HG03558 (cell line): ENCODE measurements at regions not wholly inside any gene's neighbourhood (a gene's known extent, or its start where the extent isn't known, plus 50 kb on each side); places are given as distances from the start of the nearest gene placed in this dataset.
"Not testable (repeated sequence)": the region's sequence is repeated elsewhere in the genome, so short reads cannot be mapped to it uniquely, and the experiment has no call there.

Source experiments
- ATAC-seq: cut with Tn5 transposase; IDR thresholded peaks from one replicate; pipeline ENCODE4 v1.9.1; 2021; ENCODE audit warnings: moderate number of reproducible peaks; ENCODE audit not compliant: unreplicated experiment; ENCODE audit errors: extremely low read depth

DNA sequence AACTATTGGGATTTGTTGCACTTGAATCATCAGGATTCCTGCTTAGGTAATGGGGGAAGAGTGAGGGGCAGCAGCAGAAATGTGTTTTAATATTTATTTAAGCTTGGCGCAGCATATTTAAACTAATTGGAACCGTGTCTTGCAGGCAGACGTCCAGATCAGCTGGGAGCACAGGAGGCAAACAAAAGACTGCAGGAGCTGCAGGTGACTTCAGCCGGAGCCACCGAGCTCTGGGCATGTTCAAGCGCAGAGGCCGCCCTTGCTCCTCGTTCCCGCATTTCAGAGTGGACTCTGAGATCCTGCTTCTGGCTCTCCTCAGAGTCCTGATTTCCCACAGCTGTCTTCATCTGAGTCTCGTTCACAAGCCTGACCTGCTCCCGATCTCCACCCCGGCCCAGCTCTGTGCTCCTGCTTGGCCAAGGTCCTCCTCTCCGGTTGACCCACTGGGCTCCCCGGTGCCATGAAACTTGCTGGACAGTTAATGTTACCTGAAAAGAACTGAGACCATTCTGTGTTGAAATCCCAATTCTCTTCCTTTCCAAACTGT is 475.5 kb downstream of the SOX11 start:
- no peak for ATAC-seq

DNA sequence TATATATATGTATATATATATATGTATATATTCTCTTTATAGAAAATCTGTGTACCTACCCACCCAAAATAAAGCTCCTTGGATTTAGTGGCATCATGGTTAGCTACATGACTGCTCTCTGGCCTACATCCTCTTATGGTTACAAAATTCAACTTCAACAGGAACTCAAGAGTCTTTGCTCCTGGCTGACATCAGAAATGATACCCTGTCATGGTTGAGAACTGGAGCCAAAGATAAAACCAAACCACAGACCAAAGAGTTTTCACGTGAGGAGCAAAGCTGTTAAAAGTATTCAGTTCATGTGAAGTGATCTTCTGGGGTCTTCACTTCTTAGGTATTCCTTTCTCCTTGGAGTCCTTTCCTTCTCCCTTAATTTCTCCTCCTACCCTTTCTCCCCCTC is 476.3 kb downstream of the SOX11 start:
- no peak for ATAC-seq

DNA sequence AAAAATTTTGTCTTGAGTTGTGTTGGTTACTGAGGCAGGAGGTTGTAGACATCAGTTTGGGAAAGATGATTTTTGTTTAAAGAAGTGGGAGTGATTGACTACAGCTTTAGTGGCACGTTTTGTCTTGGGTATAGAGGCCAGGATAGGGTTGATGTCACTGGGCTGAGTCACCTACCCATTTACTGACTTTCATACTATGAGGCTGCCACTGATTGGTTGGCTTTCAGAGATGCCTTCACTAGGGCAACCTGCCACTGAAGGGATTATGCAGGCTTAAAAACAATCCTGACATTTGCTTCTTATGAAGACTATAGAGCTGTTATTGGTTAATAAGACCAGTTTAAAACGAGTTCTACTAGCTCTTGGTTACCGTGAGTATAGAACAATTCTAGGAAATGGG is 479.1 kb downstream of the SOX11 start:
- no peak for ATAC-seq

DNA sequence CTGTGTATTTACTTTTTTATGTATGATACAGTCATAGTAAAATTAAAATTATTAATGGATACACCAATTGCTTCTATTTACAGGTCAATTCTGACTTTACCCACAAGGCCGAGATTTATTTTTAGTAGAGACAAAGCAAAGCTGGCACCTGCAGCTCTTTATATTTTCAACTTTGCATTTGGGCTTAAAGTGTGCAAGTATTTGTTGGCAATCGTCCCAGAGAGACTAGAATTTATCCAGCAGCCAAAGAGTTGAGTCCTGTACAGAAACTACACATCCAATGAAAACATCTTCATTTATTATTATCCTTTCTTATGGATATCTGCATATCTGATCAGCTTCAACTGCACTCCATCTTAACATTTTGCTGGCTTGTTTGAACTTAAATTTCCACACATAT is 485.6 kb downstream of the SOX11 start:
- no peak for ATAC-seq

DNA sequence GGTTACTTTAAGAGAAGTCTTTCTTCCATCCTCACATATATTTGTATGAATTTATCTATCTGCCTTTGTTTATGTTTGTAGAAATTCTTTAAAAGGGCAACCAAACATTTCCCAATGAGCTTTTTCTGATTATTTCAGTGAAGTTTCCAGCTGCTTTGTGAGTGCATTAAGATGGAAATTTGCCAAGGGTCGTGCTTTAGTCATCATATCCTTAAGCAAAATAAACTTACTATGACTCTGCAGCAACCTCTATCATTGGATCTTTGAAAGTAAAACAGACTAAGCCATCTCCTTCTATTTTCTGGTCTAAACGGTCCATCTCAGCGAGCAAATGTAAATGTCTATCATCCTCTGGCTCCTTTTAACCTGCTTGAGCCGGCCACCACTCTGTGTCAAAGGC is 489.3 kb downstream of the SOX11 start:
- no peak for ATAC-seq

DNA sequence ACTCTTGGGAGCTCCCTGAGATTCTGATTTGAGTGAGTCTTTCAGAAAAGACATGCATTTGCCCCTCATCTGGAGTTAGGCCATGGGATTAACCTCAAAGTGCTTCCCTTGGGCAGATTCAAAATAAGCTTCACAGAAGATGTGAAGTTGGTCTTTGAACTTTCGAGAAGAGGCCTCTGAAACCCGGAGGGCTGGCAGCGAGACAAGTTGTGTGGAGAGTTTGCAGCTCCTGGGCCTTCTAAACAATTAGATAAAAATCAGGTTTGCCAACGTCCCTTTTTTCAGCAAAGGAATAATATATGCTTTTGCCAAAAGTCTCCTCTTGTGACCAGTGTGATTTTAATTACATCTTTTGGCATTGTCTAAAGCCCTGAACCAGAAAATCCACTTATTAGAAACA is 489.7 kb downstream of the SOX11 start:
- no peak for ATAC-seq

DNA sequence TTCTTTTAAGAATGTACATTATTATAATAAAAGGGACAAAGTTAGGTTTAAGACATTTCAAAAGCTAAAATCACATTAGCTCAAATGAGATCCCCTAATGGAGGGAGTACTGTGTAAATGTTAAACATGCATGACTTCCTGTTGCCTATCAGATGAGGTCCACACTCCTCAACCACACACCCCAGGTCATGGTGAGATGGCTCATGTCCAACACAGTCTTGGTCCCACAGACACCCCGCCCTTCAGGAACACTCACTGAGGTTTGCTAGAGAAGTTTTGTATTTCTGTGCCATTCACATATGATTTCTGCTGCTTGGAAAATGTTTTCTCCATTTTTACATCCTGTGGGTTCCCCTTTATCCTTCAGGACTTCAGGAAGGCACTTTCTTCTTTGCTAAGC is 491.0 kb downstream of the SOX11 start:
- ATAC-seq: no peak

DNA sequence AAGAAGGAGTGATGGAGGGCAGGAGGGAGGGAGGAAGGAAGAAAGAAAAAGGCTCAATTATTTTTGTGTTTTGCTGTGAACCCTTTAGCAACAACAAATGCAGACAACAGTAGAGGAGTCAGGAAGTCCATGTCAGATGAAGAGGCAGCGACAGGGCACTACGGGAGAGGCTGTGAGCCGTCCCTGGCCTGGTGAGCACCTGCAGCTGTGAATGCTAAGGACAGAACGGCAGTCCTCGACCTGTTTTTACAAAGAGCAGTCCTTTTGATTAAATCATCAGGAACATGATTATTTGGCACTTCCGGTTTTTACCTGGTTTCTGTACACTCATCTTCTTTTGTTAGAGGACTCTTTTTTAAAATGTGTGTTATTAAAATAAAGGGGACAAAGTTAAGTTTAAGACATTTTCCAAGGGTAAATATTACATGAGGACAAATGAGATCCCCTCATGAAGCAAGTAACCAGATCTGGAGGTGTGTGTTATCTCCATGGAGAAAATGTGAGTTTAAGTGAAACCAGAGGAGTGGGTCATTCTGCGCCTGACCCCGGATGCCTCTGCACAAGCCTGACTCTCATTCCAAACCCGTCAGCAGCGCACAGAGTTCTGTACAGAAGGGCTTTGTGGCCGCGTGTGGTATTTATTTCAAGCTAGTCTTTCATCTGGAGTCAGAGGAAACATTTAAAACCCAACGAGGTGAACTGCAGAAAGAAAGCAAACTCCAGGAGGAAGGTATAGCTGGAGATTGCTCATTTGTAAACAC is 492.5 kb downstream of the SOX11 start:
- ATAC-seq: no peak

DNA sequence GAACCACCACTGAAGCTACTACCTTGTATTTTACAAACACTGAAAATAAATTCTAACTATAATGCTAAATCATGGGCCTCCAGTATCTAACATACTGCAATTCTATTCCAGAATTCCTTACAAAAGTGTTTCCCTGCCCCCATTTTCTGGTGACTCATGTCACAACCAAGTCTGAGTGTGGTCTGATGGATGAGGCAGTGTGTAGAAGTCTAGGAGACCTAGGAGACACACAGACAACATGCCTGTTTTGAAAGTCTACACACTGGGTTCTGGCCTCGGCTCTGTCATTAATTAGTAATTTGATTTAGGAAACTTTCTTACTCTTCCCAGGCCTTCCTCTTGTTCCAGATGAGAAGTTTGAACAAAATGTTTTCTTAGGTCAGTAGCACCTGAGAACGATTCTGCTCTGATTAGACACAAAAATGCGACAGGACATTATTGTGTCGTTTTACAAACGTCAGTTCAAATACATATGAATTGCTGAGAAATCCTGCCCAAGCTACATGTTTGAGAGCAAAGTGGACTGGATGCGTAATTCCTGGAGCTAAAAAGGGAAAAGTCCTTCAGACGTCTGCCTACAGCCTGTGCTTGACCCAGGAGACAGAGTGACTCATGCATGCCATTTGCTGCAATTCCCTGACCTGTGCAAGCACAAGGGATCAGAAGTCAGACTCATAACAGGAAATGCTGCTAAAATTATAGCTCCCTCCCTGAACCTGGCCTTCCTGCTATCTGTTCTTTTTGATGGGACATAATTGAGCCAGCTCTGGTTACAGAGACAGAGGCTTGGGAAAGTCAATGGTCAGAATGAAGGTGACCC is 494.4 kb downstream of the SOX11 start:
- no peak for ATAC-seq

DNA sequence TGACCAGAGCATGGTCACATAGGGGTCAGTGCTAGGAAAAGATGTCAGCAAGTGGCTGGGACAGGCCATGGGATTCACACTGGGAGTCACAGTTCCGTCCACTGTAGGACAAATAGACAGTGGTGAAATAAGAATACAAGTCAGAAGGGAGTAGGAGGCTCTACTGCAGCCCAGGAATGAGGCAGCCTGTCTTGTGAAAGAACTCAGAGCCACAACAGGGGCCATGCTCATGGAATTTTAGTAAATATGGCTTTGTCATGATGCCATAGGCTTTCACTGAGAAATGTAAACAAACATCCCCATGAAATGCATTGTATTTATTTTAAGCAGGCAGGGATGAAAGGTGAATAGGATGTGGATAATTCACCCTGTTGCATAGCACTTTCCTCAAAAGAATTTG is 504.3 kb downstream of the SOX11 start:
- ATAC-seq: no peak

DNA sequence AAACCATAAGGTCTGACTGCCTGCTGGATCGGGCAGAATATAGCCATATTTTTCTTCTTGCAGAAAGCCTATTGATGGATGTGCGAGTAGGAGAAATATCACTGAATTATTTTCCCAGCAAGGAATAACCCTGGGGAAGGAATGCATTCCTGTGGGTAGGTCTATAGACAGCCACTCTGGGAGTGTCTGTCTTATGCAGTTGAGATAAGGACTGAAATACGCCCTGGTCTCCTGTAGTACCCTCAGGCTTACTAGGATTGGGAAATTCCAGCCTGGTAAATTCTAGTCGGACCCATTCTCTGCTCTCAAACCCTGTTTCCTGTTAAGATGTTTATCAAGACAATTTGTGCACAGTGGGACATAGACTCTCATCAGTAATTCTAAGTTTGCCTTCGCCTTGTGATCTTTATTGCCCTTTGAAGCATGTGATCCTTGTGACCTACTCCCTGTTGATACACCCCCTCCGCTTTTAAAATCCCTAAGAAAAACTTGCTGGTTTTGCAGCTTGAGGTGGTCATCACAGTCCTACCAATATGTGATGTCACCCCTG is 506.3 kb downstream of the SOX11 start:
- not testable (repeated sequence) for ATAC-seq

DNA sequence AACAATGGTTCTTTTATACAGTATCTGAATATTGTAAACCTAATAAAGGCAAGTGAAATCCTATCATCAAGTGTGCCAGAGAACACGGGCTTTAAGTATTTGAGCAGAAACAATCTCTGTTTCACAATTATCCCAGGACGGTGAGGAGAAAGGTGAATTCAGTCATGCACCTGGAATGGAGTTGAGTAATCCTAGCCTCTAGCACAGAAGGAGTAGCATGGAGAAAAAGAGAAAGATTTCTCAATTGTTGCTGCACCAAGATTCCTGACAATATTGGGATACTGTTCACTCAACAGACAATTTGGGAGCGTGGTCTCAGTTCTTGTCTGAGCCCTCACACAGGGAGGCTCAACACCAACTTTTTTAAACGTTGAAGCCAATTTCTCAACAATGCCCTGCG is 510.6 kb downstream of the SOX11 start:
- no peak for ATAC-seq

DNA sequence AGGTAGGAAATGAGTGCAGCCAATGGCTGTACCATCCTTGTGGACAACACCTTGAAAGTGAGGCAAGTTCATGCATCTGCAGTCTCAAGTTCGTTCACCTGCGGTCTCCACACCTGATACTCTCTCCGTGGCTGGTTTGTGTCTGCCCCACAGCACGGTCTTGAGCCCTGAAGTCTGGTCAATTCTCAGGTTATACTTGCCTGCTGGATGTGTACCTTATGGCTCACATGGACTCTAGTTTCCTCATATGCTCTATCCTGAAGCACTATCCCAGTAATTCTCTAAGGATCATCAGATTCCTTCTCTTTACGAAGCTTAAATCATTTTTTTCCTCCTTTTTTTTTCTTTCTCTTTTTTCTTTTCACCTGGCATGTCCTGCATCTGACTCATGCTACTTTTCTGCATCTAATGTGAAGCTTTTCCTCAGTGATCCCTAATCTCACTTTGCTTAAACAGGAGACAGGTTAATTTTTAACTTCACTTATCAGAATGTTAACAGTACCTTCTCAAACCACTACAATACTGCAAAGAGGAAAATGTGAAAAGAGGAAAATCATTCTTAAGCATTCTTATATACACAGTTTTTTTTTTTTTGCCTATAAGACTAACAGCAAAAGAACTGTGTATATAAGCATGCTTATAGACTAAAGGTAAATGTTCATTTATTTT is 511.2 kb downstream of the SOX11 start:
- ATAC-seq: no peak

DNA sequence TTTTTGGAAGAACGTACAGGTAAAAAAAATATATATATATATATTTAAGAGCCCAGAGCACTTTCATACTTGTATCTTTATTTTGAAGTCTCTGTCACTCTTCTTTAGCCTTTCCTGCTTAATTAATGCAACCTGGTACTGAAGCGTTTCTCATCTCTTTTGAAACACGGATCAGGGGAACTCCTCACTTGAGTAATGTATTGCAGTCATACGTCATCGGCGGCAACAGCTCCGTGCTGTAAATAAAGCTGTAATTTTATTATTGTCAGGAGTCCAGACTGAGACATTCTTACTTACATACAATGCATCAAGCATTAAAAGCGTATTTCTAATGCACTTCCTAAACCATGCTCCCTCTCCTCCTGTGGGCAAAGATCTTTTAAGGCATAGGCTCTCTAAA is 514.7 kb downstream of the SOX11 start:
- ATAC-seq: no peak

DNA sequence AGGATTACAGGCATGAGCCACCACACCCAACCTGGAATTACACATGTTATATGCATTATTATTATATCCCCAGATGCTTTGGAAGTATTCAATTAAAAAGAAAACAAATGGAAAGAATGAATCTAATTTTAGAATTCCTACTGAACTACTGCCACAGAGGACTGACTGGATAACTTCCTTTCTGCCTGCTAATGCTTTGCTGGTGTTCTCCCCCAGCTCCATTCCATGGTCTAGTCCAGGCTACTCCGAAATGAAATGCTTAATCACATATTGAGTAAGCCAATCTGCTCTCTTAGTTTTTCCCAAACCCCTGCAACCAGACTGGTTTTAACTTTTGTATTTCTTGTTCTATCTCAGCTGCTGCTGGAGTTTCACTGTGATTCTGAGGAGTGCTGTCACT is 519.1 kb downstream of the SOX11 start:
- no peak for ATAC-seq

DNA sequence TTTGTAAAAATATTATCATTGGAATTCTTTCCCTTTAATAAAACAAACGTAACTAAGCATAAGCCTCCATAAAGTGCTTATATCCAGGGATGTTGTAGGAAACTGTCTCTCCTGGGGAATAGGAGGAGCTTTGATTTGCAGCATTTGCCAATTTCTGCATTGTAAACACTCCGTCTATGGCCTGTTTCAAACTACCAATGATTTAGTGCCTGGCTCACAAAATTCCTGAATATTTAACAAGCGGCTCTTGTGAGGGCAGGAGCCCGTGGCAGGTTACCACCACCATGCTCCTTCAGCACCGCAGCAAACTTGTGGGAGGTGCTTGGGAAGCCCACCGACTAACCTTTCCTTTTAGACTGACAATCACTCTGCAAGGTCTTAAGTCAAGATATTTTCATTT is 520.3 kb downstream of the SOX11 start:
- ATAC-seq: no peak

DNA sequence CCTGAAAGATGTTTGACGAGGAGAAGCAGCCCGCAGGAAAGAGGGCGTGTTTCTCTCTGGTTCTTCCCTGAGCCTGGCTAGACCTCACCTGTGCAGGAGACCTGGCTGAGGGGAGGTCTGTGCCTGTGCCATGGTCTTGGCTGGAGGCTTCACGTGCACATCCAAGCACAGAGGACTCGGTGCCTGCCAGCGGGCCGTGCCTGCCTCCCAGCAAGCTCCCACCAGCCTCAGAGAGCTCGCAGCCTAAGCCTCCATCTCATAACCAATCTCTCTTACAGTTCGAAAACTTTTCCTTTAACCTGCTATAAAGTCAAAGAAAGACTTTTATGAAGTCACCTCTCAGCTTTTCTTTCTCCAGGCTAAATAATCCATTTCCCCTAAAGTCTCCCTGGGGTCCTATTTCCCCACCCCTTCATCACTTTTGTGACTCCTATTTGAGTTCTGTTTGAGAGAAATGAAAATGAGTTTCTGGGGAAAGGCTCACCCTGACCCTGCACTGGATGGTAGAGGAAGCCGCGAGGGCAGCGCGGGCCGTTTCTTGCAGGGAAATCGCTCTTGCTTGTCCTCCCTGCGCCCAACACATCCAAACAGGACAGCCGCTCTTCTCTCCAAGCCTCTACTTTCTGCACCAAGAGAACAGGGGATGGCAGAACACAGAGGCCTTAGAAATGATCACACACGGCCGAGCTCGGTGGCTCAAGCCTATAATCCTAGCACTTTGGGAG is 521.0 kb downstream of the SOX11 start:
- no peak for ATAC-seq

DNA sequence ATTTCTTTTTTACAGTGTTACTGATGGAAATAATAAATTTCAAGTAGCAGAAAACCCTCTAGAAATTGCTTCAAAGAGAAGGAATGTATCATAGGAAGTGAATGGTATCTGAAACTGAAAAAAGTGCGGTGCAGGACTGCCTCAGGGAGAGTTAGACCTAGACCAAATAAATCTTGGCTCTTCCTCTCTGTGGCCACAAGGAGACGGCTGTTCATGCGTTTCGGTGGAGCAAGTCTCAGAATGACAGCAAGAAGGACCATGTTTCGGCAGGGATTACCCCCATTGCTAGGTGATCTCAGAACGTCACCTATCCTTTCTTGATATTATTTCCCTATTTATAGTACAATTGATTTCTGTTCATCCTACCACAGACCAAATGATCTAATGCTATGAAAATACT is 522.3 kb downstream of the SOX11 start:
- no peak for ATAC-seq

DNA sequence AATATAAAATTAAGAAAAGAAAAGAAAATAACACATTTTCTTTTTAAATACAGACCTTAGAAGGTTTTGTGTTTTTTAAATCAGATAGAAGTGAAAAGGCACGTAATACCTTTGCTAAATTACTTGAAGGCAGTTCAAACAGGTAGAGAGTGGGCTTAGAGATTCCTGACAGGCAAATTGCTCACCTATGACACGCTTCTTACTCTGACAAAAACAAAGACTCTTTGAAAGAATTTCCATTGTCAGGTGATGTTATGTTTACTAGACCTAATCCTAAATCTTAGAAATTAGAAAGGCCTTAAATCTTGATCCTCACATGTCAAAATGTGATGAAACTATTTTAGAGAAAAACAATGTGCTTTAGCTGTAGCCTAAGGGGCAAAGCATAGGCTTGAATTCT is 522.9 kb downstream of the SOX11 start:
- no peak for ATAC-seq

DNA sequence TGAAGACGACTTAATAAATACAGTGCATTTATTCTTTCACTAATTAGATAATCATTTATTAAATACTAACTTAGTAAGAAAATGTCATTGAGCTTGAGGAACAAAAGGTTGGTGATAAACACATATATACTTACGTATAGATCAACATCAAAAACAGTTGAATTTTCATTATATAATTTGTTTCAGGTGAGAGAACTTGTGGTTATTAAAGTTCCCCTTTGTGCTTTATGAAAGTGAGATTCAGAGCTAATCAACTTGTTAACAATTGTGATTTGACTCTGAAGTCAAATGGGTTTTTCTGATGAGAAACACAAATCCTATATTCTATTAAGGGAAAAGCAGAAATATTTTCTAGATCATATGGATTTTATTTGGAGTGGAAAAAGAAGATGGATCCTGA is 524.0 kb downstream of the SOX11 start:
- no peak for ATAC-seq
